ENCODE measurements at regions not wholly inside any gene's neighbourhood (a gene's known extent, or its start where the extent isn't known, plus 50 kb on each side); places are given as distances from the start of the nearest gene placed in this dataset.

DNA sequence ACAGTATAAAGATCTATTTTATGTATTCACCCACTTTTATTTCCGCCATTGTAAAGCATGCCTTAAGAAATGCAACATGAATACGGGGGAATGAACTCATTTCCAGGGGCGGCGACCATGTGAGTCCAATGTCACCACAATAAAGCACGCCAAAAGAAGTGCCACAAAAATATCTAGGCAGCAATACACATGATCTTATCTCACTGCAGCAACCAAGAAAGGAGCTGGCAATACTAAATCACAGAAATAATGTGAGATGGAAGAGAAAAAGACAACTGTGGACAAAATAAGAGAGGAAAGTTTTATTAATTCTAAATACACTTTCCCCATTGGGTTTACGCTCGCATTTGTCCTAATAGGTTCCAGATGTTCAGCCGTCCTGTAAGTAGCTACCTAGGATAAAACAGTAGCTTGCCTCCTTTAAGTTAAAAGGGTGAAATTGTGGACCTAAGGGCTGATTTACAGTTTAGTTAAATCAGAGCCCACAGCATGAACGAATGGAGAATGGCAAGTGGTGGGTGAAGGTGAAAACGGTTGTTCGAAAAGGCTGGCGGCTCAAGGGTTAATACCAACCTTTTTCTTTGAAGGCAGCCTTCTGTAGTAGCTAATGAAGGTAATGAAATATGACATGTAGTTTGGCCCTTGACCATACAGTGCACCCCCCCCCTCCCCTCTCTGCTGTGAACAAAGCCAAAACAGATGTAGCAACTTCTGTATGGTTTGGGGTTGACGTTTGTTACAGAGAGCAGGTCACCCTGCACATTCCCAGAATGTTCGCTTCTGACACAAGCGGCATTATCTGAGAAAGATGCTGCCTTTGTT lies 504.2 kb upstream of the PSMD7 start:
- no peak overlapping the region for H3K27ac ChIP-seq
- no peak for DNase-seq (ENCODE audit: low spot score)
- TF ChIP-seq, protein P1, sequence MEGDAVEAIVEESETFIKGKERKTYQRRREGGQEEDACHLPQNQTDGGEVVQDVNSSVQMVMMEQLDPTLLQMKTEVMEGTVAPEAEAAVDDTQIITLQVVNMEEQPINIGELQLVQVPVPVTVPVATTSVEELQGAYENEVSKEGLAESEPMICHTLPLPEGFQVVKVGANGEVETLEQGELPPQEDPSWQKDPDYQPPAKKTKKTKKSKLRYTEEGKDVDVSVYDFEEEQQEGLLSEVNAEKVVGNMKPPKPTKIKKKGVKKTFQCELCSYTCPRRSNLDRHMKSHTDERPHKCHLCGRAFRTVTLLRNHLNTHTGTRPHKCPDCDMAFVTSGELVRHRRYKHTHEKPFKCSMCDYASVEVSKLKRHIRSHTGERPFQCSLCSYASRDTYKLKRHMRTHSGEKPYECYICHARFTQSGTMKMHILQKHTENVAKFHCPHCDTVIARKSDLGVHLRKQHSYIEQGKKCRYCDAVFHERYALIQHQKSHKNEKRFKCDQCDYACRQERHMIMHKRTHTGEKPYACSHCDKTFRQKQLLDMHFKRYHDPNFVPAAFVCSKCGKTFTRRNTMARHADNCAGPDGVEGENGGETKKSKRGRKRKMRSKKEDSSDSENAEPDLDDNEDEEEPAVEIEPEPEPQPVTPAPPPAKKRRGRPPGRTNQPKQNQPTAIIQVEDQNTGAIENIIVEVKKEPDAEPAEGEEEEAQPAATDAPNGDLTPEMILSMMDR (IDR thresholded peaks at IDR 0.05; ENCODE audit: poor library complexity): no peak
- TF ChIP-seq EZH2phosphoT487 (IDR thresholded peaks at IDR 0.05; ENCODE audit: low read depth, severe bottlenecking, unreplicated experiment) (no peak), EZH2 (IDR thresholded peaks at IDR 0.05; ENCODE audit: borderline replicate concordance) (no peak)
- H3K9me3 ChIP-seq (ENCODE audit: low read depth): no peaks in the 10 kb centered on the region
- no peaks in the 10 kb centered on the region for H3K27me3 ChIP-seq
- no peaks in the 10 kb centered on the region for H3K4me1 ChIP-seq (ENCODE audit: insufficient read depth)
- H3K4me2 ChIP-seq: peak overlapping the region; percentile 56
- WGBS (ENCODE audit: low lambda C conversion rate, missing lambda C conversion rate): 55% methylated on average over 15 of the region's 15 CpGs
- H2AFZ ChIP-seq: no peak overlapping the region
- H4K20me1 ChIP-seq (ENCODE audit: insufficient read depth, poor library complexity, severe bottlenecking): no peaks in the 10 kb centered on the region
- no peak overlapping the region for H3K4me3 ChIP-seq
- H3K36me3 ChIP-seq (replicated peaks; ENCODE audit: insufficient read depth, low read depth): no peaks in the 10 kb centered on the region
- H3K9me2 ChIP-seq (replicated peaks; ENCODE audit: insufficient read depth): no peaks in the 10 kb centered on the region
- no peaks in the 10 kb centered on the region for H3K79me2 ChIP-seq

GRCh38 chr16:73781297-73781696 lies 515.3 kb upstream of the PSMD7 start:
- Histone ChIP-seq H3K36me3 (replicated peaks; ENCODE audit: insufficient read depth, low read depth) (no peaks in the 10 kb centered on the region), H3K4me1 (ENCODE audit: insufficient read depth) (no peaks in the 10 kb centered on the region), H3K9me3 (ENCODE audit: low read depth) (no peaks in the 10 kb centered on the region), H3K4me3 (no peak overlapping the region), H3K79me2 (no peaks in the 10 kb centered on the region), H3K9me2 (replicated peaks; ENCODE audit: insufficient read depth) (no peaks in the 10 kb centered on the region), H2AFZ (no peak overlapping the region), H4K20me1 (ENCODE audit: insufficient read depth, poor library complexity, severe bottlenecking) (no peaks in the 10 kb centered on the region), H3K4me2 (no peak overlapping the region), H3K27ac (no peak overlapping the region), H3K27me3 (no peaks in the 10 kb centered on the region)
- no peak for DNase-seq (ENCODE audit: low spot score)
- whole genome bisulfite sequencing (ENCODE audit: low lambda C conversion rate, missing lambda C conversion rate): 81% methylated on average over 3 of the region's 3 CpGs
- TF ChIP-seq EZH2phosphoT487 (IDR thresholded peaks at IDR 0.05; ENCODE audit: low read depth, severe bottlenecking, unreplicated experiment) (no peak), EZH2 (IDR thresholded peaks at IDR 0.05; ENCODE audit: borderline replicate concordance) (no peak)
- TF ChIP-seq, protein P1 (IDR thresholded peaks at IDR 0.05; ENCODE audit: poor library complexity): no peak

DNA sequence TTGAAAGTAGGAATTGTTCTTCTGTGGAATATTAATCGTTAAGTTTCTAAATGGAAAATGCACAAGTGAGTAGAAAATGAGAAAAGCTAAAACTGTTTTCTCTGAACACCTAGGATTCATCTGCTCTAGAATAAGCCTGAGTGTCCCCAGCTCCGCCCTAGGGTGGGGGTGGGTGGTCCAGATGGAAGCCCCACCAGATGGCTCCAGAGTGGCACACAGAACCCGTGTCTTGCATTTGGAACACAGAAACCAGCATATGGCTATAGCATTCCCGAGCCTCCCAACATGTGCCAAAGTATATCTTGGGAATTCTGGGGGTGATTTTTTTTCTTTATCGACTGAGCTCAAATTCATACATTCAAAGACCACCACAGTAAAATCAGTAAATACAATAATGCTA lies 517.7 kb upstream of the PSMD7 start:
- no peaks in the 10 kb centered on the region for H3K9me3 ChIP-seq (ENCODE audit: low read depth)
- no peak overlapping the region for H2AFZ ChIP-seq
- H3K27me3 ChIP-seq: no peaks in the 10 kb centered on the region
- no peaks in the 10 kb centered on the region for H3K36me3 ChIP-seq (replicated peaks; ENCODE audit: insufficient read depth, low read depth)
- no peaks in the 10 kb centered on the region for H3K4me1 ChIP-seq (ENCODE audit: insufficient read depth)
- H3K79me2 ChIP-seq: no peaks in the 10 kb centered on the region
- H4K20me1 ChIP-seq (ENCODE audit: insufficient read depth, poor library complexity, severe bottlenecking): no peaks in the 10 kb centered on the region
- H3K4me2 ChIP-seq: no peak overlapping the region
- no peak overlapping the region for H3K4me3 ChIP-seq
- WGBS (ENCODE audit: low lambda C conversion rate, missing lambda C conversion rate): 94% methylated on average over 5 of the region's 5 CpGs
- TF ChIP-seq, protein P1 (IDR thresholded peaks at IDR 0.05; ENCODE audit: poor library complexity): no peak
- TF ChIP-seq EZH2 (IDR thresholded peaks at IDR 0.05; ENCODE audit: borderline replicate concordance): no peak
- no peak for TF ChIP-seq EZH2phosphoT487 (IDR thresholded peaks at IDR 0.05; ENCODE audit: low read depth, severe bottlenecking, unreplicated experiment)
- DNase-seq (ENCODE audit: low spot score): no peak
- no peaks in the 10 kb centered on the region for H3K9me2 ChIP-seq (replicated peaks; ENCODE audit: insufficient read depth)
- H3K27ac ChIP-seq: no peak overlapping the region
